NCI-H2196 (cell line): ENCODE measurements at regions not wholly inside any gene's neighbourhood (a gene's known extent, or its start where the extent isn't known, plus 50 kb on each side); places are given as distances from the start of the nearest gene placed in this dataset.
A peak's percentile ranks its signal among the peaks of the same experiment; 100 is the strongest.

Experiments used
- DNase-seq: peaks from one replicate; lab custom pipeline; 2025; ENCODE audit not compliant: unreplicated experiment; lab: John Stamatoyannopoulos, UW

DNA sequence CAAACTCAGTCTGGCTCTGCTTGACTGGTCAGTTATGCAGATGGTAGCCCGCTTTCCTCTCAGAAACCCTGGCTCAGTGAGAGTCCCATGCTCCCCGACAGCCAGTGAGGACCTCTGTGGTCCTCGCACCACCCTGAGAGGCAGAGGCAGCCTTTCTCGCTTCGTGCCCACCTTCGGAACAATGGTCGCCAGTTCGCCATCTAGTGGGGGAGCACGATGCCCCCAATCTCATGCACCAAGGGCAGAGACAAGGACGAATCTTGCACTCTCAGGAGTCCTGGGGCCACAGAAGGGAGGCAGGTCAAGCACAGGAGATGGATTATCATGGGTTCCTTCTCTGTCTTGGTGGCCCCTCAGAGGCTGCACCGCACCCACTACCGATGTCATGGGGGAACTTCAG, 75.2 kb downstream of the RHCG start:
- no peak for DNase-seq

GRCh38 chr15:89419370-89419984, 76.9 kb downstream of the RHCG start:
- no peak for DNase-seq

- DNase-seq = no peak
Measured at GRCh38 chr15:89417206-89417725, 79.1 kb downstream of the RHCG start.

DNA sequence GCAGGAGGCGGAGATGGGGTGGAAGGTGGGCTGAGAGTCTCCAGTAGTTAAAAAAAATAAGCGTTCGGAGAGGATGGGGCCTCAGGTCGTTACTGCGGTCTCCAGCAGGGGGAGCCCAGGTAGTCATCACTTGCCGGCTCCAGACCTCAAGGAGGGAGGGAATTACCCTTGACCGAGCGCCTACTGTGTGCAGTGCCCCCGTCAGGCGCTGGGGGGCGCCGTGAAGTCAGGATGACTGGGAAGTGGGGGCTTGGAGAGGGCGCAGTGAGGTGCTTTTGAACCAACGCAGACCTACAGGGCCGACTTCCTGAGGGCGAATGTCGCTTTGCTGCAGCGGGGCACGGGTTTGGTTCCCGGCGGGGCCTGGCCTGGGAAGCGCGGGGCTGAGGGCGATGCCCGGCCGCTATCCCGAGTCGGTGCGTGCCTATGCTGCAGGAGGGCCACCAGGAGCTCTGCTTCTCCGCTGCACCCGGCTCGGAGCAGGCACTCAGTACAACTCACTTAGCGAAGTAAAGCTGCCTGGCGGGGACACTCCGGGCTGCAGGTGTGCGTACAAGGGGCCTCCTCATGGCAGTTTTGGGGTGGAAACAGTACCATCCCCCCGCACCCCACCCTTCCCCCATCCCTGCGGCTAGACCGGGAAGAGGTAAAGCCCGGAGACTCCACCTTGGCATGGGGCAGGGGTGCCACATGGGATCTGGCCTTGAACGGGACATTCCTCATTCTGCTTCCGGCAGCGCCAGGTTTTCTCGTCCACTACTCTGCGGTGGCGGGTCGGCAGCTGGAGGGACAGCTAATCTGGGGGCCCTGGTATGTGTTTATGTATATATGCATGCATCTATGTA, 79.8 kb downstream of the RHCG start:
- DNase-seq = peak; percentile 55

GRCh38 chr15:89414571-89414970, 79.9 kb upstream of the POLG start:
- DNase-seq = no peak

DNA sequence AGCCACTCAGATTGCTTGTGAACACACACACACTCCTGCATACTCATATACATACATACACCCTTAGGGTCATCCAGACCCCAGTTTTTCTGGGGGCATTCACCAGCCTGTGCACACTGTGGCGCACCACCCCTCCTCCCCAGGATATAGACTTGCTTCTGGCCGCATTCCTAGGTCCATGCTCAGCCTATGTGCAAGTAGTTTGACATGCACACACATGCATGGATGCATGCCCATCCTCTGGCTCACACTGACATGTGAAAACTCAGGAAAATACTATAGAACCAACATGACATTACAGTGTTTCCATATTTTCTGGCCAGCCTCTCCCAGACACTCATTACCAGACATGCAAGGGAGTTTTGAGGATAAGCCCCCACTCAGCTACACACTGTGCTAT, 79.3 kb upstream of the POLG start:
- DNase-seq = no peak

DNA sequence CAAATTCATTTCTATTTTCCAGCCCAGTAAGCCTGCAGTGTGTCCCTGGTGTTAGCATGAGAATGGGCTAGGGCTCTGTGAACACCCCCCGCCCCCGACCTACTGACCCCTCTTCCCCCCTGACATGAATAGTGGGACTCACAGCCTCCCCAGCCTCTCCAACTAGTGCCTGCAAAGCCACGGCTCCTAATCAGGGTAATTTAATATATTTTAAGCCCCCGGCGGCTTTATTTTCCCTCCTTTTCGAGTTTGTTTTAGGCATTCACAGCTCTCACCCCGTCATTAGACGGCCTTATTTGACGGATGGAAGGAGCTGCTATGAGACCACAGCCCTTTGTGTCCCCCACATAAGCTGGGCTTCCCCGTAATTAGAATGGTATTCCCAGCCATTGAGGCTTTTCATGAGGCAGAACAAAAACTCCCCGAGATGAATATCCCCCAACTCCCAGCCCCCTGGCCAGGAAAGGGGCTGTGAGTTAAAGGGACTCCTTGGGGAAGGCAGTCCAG, 78.3 kb upstream of the POLG start:
- no peak for DNase-seq

GRCh38 chr15:89410039-89410435, 75.4 kb upstream of the POLG start:
- DNase-seq = no peak

DNA sequence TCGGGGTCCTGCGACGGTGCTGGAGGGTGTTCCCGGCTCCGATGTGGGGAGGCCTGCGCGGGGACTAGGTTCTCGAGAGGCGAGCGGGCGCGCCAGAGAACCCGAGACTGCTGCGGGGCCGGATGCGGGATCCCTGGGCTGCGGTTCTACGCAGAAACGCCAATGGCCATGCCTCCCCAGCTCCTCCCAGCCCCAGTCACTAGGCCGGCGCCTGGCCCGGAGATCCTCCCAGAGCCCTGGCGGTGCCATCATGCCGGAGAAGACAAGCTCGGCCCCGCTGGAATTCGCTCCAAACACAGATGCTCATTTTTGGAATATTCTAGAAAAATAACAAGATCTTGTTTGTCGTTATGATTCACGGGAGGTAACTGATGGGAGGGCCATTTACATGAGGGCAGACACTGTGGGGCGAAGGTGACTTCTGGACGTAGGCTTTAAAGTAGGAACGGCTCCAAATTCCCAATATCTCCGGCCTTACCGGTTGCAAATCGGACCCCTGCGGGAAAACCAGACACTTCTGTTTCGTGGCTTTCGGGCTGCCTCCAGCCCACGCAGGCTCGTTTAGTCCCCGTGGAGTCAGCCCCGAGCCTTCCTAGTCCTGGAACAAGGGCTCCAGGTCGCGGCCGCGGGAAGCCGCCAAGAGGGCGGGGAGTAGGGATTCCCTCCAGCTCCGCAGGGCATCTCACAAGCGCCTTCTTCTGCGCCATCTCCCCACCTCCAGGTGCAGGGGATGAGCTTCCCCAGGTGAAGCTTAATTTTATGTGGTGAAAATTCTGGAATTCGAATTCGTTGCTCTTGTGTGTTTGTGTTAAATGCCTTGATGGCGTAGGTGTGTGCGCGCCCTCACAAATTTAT, 74.8 kb upstream of the POLG start:
- DNase-seq = no peak

DNA sequence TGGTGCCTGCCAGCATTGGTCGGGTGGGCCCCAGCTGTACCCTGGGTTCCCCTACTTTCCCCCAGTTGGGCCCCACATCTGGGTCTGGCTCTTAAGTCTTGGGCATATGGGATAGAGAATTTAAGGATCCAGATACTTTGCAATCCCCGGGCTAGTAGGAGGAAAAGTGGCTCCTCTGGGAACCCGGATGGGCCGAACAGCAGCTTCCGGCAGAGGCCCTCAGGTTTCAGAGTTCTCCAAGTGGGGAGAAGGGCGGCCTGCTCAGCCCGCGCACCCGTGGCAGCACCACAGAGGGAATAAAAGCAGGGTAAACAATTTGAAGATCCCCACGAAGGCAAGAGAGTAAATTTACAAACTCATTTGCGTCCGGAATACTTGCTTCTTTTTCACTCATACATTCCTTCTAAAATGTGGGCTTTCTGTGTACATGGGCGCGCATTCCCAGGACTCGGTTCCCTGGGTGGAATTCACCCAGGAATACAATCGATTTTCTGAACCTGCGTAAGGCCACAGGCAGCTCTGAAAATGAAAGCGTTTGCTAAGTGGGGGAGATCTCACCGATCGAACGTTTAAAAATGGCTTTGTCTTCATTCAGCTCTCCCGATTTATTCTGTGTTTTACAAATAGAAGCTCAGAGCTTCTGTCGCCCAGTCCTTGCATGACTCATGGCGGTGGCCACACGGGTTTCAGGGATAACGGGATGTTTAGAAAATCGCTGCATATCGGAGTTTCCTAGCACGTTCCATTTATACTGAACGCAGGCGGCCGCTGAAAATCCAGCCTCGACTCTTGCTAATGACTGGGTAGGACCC, 74.0 kb upstream of the POLG start:
- DNase-seq = no peak

DNA sequence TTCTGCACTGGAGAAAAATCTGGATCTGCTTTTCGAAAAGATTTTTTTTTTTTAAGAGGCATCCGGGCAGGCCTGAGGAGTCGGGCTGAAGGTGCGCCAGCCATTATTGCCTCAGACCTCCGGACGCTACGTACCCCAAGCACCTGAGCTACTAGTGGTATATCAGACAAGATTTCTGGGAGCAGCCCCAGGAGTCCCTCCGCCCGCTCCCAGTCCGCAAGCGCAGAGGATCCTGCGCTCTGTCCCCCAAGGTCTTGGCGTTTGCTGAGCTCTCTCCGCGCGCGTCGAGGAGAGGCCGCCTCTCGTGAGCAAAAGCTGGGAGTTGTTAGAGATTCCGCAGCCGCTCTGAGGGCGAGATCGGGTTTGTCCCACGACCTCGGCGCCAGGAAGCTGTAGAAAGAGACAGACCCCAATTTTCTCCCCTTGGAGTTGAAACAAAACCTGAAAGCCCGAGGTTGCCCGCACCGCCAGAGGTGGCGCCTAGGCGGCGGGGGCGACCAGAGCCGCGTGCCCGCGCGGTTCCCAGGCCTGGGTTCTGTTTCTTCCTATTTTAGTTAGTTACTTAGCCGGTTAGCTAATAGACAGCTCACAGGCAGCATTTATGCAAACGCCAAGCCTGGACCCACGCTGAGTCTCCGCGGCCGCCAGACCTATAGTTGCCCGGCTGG, 72.5 kb upstream of the POLG start:
- DNase-seq = no peak

DNA sequence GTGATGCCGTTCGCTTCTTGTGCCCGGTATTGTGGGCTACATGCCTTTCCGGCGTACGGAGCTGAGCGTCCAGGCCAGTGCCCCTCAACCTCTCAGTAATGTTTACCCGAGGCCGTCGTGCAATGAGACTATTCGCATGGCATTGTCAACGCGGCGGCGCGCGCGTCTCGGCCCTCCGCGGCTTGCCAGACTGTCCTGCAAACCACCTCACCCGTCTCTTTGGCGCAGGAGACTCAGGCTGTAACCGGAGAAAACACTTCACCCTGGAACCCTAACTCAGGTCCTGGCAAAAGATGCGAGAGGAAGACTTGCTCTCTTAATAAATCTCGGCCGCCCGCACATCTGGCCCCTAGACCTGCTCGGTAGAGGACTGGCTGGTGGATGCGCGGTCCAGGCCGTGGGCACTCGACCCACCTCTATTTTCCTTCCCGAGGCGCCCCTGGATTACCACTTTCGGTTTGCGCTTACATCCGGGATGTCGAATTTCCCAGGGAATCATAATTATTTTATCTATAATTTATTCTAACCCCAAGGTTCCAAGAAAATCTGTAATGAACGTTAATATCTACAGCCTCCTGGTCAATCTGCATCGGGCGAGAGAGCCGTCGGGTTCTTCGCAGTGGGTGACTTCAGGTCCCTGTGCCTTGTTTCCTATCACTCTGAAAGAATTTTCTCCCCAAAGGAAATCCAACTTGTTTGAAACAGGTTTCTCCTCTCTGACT, 71.8 kb upstream of the POLG start:
- no peak for DNase-seq

DNA sequence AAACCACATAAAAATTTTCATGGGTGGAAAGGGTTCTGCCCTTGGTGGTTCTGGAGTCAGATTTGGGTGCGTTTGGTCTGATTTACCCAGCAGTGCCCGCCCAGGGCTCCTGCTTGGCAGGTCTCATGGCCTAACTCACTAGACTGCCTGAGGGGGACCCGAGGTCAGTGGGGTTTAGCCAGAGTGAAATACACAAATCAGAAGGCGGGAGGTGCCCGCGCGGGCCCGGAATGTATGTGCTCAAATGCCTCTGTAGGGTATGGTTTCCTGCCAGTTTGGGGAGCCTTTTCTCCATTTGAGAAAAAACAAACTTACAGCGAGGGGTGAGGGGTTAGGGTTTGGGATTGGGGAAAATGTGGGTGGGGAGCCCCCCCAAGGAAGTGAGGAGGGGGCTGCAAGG, 70.9 kb upstream of the POLG start:
- DNase-seq = no peak

- DNase-seq = no peak
Measured at GRCh38 chr15:89404023-89404422, 69.4 kb upstream of the POLG start.

DNA sequence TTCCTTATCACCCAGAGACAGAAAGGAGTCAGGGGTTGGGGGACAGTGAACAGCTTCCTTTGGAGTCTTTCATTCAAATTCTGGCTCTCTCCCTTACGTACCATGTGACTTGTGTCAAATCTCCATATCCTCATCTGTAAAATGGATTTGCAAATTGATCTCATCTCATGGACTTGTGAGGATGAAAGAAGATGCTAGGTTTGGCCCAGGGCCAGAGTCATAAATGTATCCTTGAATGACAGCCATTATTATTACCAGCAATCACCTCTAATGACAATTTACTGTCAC, 67.8 kb upstream of the POLG start:
- no peak for DNase-seq

GRCh38 chr15:89401631-89402517, 67.2 kb upstream of the POLG start:
- DNase-seq = no peak

DNA sequence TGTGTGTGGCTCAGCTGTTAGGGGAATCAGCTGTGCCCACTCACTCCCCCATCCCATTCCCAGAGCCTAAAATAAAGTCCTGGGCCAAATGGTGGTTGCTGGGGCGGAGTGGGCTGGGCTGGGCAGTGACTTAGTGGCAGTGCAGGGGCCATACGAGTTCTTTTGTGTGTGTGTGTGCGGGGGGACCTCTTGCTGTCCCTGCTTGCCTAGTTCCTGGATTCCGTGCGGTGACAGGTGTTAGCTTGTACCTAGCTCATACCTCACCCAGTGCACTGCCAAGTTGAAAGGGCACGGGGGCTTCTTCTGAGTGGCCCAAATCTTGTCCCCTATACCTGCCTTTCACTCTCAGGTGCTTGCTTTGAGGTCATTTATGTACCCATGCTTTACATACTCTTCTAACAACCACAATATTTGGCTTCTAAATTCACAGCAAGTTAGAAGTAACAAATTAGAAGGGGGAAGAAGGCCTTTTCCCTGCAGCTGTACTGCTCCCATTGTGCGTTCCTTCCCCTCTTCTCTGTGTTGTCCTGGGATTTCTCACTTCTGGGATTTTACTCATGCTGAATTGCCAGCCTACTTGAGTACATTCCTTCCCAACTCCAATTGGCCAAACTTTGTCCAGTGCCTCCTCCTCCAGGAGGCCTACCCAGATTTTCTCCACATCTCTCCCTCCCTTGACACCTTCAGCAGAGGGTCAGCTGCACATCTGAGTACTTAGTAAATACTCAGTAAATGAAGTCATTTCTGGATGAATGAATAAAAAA, 66.3 kb upstream of the POLG start:
- DNase-seq = no peak
